ENCODE measurements at regions not wholly inside any gene's neighbourhood (a gene's known extent, or its start where the extent isn't known, plus 50 kb on each side); places are given as distances from the start of the nearest gene placed in this dataset.

DNA sequence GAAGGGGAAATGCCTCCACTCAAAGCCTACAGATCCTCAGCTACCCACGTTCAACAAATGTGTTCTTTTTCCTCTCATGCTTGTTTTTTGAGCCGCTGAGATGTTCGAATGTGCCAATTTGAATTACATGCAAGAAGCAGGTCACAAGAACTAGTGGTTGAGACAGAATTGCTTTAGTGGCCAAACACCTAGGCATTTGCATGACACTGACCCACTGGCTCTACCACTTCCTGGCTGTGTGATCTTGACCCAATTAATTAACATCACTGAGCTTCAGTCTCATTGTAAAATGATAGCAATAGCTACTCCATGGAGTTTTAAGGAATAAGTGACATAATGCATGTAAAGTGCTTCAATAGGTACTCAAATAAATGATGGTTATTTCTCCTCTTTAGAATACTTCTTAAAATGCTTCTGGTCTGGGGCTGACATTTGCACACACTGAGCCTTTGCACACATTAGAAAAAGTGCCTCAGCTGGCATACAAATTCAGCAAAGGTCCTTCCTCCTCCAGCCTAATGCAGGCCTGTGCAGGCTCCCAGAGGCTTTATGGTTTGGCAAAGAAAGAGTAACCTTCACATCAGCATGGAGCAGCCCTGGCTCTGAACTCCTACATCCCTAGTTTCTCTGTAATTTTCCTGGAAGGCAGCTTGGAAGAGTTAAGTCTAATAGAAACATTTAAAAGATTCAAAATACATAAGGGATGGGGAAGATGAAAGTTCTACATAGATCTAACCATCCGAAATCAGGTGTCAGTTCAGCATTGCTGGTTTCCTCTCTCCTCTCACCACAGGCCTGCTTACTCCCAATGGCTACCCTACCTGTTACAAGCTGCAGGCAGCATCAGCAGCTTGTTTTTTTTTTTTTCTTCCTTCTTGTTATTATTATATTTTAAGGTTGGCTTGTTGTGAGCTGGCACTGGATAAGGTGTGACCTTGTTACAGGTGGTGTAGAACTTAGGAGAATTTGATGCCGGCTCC is 107.4 kb downstream of the TBX19 start:
- ATAC-seq (ENCODE audit: low read depth) (no peak), DNase-seq (no peak)
- H3K79me1 ChIP-seq (ENCODE audit: low read depth in 1 of 2, low read length in 2 of 2), result no peaks in the 10 kb centered on the region
- no peaks in the 10 kb centered on the region for H4K20me1 ChIP-seq (ENCODE audit: insufficient read depth, low read length)
- TF ChIP-seq CEBPB (IDR thresholded peaks at IDR 0.05; ENCODE audit: low read depth, low read length) (no peak), FOS (IDR thresholded peaks at IDR 0.05; ENCODE audit: low read depth, low read length) (no peak), SMC3 (IDR thresholded peaks at IDR 0.05; ENCODE audit: low read depth, low read length) (no peak), RCOR1 (IDR thresholded peaks at IDR 0.05; ENCODE audit: insufficient replicate concordance, low read length) (no peak), MXI1 (IDR thresholded peaks at IDR 0.05; ENCODE audit: borderline replicate concordance, low read depth, low read length) (no peak), CHD1 (IDR thresholded peaks at IDR 0.05; ENCODE audit: low read depth, low read length) (no peak), MAZ (IDR thresholded peaks at IDR 0.05; ENCODE audit: borderline replicate concordance, low read depth, low read length) (no peak), POLR2A (IDR thresholded peaks at IDR 0.05; ENCODE audit: low read depth, low read length) (no peak), RFX5 (IDR thresholded peaks at IDR 0.05; ENCODE audit: low read depth, low read length) (no peak), BHLHE40 (IDR thresholded peaks at IDR 0.05; ENCODE audit: low read depth, low read length) (no peak), RAD21 (IDR thresholded peaks at IDR 0.05; ENCODE audit: low read length) (no peak)
- TF ChIP-seq, protein P1, sequence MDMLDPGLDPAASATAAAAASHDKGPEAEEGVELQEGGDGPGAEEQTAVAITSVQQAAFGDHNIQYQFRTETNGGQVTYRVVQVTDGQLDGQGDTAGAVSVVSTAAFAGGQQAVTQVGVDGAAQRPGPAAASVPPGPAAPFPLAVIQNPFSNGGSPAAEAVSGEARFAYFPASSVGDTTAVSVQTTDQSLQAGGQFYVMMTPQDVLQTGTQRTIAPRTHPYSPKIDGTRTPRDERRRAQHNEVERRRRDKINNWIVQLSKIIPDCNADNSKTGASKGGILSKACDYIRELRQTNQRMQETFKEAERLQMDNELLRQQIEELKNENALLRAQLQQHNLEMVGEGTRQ (IDR thresholded peaks at IDR 0.05; ENCODE audit: low read depth, low read length), result no peak
- ChIA-PET POLR2A (ENCODE audit: unreplicated experiment) (no interaction called here), CTCF (no interaction called here)
- no peak overlapping the region for H2AFZ ChIP-seq (replicated peaks; ENCODE audit: low read length, poor library complexity)
- no CpG with 5 or more reads among the region's 5 CpGs for WGBS, 2 experiments (ENCODE audit: extremely low coverage in 2 of 2, insufficient read length in 1 of 2)
- no peak overlapping the region for H3K23ac ChIP-seq (ENCODE audit: low read depth, low read length)
- no peak overlapping the region for H4K8ac ChIP-seq (ENCODE audit: low read depth in 2 of 2, low read length in 2 of 2)
- no peak overlapping the region for H3K9ac ChIP-seq (ENCODE audit: low read depth, low read length)
- H2AK9ac ChIP-seq (replicated peaks; ENCODE audit: low read depth, low read length, poor library complexity), result no peak overlapping the region
- no peak overlapping the region for H3K56ac ChIP-seq (ENCODE audit: extremely low read depth, insufficient read depth, low read length)
- no TSS peak for BruUV-seq (replicated peaks)
- no peak overlapping the region for H3K18ac ChIP-seq (ENCODE audit: low read depth, low read length)
- intact Hi-C loops (cut with micrococcal nuclease), result no loop called here
- H3K4me2 ChIP-seq (ENCODE audit: low read depth, low read length), result no peak overlapping the region
- peaks cover 8% of the 10 kb centered on the region for H3K27me3 ChIP-seq (ENCODE audit: control insufficient read depth, insufficient read depth, low read length)
- H4K91ac ChIP-seq (ENCODE audit: insufficient read depth, low read depth, low read length), result no peak overlapping the region
- H3K4ac ChIP-seq (ENCODE audit: low read depth, low read length), result no peak overlapping the region
- no peaks in the 10 kb centered on the region for H3K9me3 ChIP-seq (ENCODE audit: control insufficient read depth, insufficient read depth, low read length)
- dilution Hi-C loops (cut with HindIII; ENCODE audit: low sequenced_read_pairs, unreplicated experiment), result no loop called here
- no peak overlapping the region for H2BK20ac ChIP-seq (ENCODE audit: low read depth, low read length)
- no peak overlapping the region for H4K5ac ChIP-seq (ENCODE audit: low read depth, low read length)
- H2BK5ac ChIP-seq (ENCODE audit: low read depth, low read length, poor library complexity, severe bottlenecking), result no peak overlapping the region
- H3K14ac ChIP-seq (replicated peaks; ENCODE audit: low read depth, low read length), result no peak overlapping the region
- H3K4me3 ChIP-seq (ENCODE audit: insufficient read depth, low read depth, low read length), result no peak overlapping the region
- H3K9me1 ChIP-seq (ENCODE audit: insufficient read depth, low read length), result no peaks in the 10 kb centered on the region
- no peak overlapping the region for H3K27ac ChIP-seq (ENCODE audit: insufficient read depth, low read length)
- in situ Hi-C loops (cut with MboI; ENCODE audit: low sequenced_read_pairs), result no loop called here
- no peaks in the 10 kb centered on the region for H3K36me3 ChIP-seq (ENCODE audit: control insufficient read depth, insufficient read depth, low read length)
- no peak overlapping the region for H2AK5ac ChIP-seq (ENCODE audit: low read depth, low read length)
- H2BK120ac ChIP-seq (ENCODE audit: low read depth, low read length), result no peak overlapping the region
- no peaks in the 10 kb centered on the region for H3K4me1 ChIP-seq (ENCODE audit: control insufficient read depth, insufficient read depth, low read length)
- no peak overlapping the region for H2BK15ac ChIP-seq (ENCODE audit: low read depth, low read length)
